ENCODE measurements at regions not wholly inside any gene's neighbourhood (a gene's known extent, or its start where the extent isn't known, plus 50 kb on each side); places are given as distances from the start of the nearest gene placed in this dataset.

DNA sequence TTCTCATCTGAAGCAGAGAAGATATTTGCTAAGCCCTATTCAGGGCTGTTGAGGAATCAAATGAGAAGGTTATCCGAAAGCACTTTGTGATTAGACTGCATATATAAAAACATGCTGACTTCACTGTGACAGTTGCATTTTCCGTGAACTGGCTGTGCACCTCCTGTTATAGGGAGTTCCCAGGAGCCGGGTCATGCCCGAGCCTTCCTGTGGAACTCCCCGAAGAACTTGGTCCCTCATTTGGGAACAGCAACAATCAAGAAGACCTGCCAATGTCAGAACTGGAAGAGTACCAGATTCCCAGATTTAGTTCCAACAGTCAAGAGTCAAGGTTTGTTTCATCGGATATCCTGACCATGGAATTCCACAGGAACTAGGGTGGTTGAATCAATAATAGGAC is 130.4 kb upstream of the RAI14 start:
- peak in 1 of 2 donors; percentile 25 for TF ChIP-seq EP300 (IDR thresholded peaks at IDR 0.05)
- TF ChIP-seq, protein P1, sequence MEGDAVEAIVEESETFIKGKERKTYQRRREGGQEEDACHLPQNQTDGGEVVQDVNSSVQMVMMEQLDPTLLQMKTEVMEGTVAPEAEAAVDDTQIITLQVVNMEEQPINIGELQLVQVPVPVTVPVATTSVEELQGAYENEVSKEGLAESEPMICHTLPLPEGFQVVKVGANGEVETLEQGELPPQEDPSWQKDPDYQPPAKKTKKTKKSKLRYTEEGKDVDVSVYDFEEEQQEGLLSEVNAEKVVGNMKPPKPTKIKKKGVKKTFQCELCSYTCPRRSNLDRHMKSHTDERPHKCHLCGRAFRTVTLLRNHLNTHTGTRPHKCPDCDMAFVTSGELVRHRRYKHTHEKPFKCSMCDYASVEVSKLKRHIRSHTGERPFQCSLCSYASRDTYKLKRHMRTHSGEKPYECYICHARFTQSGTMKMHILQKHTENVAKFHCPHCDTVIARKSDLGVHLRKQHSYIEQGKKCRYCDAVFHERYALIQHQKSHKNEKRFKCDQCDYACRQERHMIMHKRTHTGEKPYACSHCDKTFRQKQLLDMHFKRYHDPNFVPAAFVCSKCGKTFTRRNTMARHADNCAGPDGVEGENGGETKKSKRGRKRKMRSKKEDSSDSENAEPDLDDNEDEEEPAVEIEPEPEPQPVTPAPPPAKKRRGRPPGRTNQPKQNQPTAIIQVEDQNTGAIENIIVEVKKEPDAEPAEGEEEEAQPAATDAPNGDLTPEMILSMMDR (IDR thresholded peaks at IDR 0.05) = no peak

All from tibial nerve (tissue), 4 donors.